OCI-LY3 (cell line): ENCODE measurements at regions not wholly inside any gene's neighbourhood (a gene's known extent, or its start where the extent isn't known, plus 50 kb on each side); places are given as distances from the start of the nearest gene placed in this dataset.

ENCODE experiments used
- EZH2phosphoT487 ChIP-seq: fragments of 200-600 bp; shearing (Covaris generic); IDR thresholded peaks from 2 replicates; pipeline ENCODE4 v1.6.1; 2018; ENCODE audit warnings: antibody characterized with exemption, mixed run types, low read depth
- TF ChIP-seq, protein P1 (sequence below): fragments of 200-600, 300-600 bp; sonication (generic); IDR thresholded peaks from 2 replicates; pipeline ENCODE4 v1.5.1; 2014; ENCODE audit warnings: antibody characterized with exemption, low read length, low read depth

DNA sequence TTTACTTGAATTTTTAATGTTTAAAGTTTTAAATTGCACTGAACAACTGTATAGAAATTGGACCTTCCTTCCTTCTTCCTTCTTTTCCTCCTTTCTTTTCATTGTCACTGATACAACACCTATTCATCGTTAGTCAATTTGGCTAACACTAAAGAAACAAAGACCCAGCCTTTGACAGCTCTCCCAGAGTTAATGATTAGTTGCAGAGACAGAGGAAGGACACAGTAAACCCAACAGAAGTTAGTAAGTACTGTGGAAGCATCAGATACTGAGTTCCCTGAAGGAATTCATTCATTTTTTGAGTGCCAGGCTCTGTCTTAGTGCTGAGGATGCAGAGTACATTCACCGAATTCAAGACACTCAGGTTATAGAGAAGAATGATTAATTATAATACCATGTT, 77.9 kb upstream of the RAB27B start:
- TF ChIP-seq, protein P1, sequence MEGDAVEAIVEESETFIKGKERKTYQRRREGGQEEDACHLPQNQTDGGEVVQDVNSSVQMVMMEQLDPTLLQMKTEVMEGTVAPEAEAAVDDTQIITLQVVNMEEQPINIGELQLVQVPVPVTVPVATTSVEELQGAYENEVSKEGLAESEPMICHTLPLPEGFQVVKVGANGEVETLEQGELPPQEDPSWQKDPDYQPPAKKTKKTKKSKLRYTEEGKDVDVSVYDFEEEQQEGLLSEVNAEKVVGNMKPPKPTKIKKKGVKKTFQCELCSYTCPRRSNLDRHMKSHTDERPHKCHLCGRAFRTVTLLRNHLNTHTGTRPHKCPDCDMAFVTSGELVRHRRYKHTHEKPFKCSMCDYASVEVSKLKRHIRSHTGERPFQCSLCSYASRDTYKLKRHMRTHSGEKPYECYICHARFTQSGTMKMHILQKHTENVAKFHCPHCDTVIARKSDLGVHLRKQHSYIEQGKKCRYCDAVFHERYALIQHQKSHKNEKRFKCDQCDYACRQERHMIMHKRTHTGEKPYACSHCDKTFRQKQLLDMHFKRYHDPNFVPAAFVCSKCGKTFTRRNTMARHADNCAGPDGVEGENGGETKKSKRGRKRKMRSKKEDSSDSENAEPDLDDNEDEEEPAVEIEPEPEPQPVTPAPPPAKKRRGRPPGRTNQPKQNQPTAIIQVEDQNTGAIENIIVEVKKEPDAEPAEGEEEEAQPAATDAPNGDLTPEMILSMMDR: no peak
- TF ChIP-seq EZH2phosphoT487: no peak
